GM19035 (cell line): ENCODE measurements at regions not wholly inside any gene's neighbourhood (a gene's known extent, or its start where the extent isn't known, plus 50 kb on each side); places are given as distances from the start of the nearest gene placed in this dataset.
"Not testable (repeated sequence)": the region's sequence is repeated elsewhere in the genome, so short reads cannot be mapped to it uniquely, and the experiment has no call there.

Source experiments
- ATAC-seq: cut with Tn5 transposase; IDR thresholded peaks from one replicate; pipeline ENCODE4 v1.9.1; 2021; ENCODE audit not compliant: unreplicated experiment

DNA sequence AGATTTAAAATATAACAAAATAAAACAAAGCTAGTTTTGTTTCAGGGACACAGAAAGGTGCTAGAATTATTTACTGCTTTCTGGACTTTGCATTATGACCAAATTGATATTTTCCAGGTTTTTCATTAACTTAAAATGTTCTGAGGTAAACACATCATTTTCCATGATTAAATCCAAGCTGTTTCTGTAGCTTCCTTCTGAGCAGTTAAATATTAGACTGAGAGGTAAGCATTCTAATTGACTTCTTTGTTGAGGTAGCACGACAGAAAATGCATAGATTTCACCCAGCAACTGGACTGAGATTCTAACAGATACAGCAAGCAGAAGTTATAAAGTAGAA lies 98.3 kb downstream of the BMP4 start:
- ATAC-seq = no peak

DNA sequence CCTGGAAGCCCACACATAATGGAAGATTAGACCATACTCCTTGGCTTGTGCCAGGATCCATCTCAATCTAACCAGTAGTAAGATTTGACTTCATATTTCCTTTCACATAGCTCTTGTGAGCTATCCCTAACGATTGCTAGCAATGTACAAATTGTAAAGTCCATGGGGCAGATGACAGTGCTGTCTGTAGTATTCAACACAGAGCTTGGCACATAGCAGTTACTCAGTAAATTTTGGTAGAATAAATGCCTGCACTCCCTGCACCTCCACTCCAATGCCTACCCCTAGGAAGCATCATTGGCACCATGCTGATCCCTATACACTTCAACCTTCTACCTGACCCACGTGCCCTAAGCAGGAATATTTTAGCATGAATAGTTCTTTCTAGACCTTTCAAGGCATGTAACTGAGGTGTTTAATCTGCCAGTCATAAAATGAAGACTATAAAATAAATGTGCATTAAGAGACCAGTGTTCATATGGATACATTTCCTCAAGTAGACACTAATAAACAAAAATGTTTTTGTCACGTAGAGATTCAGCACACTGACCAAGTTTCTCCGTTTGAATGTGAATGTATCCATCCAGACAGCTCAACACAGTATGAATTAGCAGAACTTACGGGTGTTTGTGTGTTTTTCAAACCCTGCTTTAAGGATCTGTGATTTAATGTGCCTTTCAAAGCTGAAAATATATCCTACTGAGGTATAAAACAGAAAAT lies 98.8 kb downstream of the BMP4 start:
- ATAC-seq = no peak

DNA sequence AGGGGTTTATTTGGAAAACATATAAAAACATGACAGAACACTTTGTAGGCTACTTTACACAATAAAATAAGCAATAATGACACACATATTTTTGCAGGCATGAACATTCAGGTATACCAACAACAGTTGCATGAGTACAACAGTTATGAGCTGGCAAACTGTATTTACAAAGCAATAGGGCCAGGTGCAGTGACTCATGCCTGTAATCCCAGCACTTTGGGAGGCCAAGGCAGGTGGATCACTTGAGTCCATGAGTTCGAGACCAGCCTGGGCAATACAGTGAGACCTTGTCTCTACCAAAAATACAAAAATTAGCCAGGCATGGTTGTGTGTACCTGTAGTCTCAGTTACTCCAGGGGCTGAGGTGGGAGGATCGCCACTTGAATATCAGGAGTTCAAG lies 101.1 kb downstream of the BMP4 start:
- no peak for ATAC-seq

DNA sequence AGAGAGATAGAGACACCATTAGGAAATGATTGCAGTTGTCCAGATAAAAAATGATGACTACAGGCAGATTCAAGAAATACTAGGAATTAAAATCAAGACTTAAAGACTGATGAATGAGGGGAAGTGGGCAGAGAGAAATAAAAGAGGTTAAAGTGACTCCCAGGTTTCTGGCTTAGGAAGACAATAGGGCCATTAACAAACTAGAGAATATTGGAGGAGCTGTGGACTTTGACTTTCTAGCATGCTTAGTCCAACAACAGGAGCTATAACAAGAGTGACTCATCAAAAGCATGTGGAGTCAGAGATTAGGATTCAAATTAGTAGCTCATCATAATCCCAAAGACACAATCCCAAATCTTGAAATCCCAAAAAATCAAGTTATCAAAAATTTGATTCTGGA lies 101.5 kb downstream of the BMP4 start:
- ATAC-seq = no peak

DNA sequence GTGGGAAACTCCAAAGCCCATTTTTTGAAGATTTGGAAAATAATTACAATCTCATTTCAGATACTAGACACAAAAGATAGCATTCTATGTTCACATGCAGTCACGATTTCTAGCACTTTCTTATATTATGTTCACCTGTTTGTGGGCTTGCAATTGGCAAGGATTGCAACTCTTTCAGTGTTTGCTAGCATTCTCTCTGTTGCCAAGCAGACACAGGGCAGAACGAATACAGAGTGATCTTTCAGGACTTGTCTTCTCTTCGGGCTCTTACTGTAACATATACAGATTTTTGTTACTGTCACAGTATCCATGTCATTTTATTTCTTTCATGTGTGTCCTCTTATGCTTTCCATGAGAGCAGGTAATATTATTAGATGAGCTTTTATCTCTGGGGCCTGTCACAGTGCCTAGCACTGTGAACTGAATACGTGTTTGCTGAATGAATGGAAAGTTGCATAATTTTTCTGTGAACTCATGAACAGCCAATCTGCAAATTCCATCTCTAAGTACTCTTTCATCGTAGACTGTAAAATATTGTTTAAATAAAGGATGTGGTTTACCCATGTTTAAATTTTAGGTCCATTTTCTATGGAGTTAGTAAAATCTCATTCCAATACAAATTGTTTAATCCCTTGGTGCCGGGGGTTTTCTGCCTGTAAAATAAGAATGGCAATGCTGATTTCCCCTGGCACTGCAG lies 105.1 kb downstream of the BMP4 start:
- no peak for ATAC-seq

DNA sequence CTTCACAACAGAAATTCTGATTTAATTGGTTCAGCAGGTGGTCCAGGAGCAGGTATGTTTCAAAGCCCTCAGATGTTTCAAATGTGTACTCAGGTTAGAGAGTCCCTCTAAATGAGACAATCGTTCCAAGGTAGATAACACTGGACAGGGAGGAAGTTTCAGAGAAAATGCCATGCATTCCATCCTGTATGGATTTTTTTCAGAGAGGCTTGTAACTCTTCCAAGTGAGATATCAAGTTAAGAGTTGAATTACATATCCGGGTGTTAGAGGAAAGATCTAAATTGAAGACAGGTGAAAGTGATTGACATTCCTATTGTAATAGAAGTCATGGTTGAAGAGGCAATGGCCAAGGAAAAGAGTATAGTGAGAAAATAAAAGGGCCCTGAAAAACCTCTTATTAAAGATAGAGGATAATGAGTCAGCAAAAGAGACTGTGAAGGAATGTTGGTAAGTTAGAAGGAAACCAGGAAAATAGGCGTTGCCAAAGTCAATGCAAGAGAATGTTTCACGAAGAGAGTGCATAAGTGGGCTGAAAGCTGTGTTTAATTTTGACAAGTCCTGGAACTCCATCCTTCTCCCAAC lies 105.8 kb downstream of the BMP4 start:
- no peak for ATAC-seq

DNA sequence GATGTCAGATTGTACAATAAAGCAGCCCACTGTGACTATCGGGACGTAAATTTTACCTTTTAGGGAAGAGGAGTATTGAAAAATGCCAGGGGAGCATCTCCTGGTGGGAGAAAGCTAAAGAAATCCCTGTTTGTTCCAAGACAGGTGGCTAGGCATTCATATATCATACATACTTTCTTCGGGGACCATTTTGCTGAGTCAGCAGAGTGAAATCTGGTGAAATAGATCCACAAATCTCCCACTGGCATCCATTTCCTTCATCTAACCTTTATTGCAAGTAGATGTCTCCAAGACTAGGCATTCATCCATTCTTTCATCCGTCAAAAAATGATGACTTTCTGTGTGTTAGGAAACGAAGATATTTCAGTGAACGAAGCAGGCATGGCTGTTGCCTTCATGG lies 107.1 kb downstream of the BMP4 start:
- ATAC-seq = no peak

DNA sequence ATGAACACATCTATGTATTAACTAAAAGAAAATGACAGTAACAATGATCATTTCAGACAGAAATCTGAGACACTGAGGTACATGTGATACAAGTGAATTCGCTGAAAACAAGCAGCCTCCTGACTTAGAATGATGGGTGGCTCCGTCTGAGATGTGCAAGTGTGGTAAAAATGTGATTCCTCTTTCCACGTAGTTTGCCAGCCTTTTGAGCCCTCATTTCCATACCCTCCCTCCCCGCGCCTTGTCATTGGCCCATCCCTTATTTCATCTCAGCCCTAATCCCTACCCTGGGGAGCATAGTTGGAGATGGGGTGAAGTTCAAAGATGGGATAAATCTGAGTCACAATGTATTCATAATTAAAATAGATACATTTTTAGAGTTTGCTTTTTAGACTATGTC lies 107.8 kb downstream of the BMP4 start:
- ATAC-seq = no peak

DNA sequence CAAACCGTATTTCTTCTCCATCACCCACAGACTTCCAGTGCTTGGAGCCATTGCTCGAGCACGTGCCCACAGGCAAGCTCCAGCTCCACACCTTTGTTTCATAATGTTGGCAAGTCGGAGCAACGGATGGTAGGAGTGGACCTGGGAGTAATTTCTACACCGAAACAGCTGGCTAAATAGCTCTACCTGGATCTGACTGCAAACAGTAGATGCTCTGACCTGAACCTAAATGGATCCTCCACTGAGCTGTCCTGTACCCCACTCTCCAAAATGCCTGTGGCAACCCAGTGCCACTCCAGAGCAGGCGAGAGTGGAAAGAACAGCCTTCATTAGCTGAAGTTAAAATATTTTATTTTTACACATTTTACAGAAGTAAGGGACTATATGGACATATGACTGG lies 108.7 kb downstream of the BMP4 start:
- no peak for ATAC-seq

DNA sequence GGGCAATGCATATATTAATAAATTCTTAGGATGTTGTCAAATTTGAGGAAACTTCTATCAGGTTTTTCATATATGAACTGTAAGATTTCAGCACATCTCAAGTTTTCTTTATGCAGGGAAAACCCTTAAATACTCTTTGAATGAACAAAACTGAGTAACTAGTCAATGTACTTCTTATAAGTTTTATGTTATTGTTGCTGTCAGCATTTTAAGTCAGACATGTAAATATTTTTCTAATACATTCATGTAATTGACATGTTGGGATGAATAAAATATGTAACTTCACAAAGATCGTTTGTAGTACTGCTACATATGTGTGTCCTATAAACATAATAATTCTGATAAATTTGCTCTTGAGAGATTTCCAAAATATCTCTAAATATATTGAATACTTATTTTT lies 109.6 kb downstream of the BMP4 start:
- no peak for ATAC-seq

DNA sequence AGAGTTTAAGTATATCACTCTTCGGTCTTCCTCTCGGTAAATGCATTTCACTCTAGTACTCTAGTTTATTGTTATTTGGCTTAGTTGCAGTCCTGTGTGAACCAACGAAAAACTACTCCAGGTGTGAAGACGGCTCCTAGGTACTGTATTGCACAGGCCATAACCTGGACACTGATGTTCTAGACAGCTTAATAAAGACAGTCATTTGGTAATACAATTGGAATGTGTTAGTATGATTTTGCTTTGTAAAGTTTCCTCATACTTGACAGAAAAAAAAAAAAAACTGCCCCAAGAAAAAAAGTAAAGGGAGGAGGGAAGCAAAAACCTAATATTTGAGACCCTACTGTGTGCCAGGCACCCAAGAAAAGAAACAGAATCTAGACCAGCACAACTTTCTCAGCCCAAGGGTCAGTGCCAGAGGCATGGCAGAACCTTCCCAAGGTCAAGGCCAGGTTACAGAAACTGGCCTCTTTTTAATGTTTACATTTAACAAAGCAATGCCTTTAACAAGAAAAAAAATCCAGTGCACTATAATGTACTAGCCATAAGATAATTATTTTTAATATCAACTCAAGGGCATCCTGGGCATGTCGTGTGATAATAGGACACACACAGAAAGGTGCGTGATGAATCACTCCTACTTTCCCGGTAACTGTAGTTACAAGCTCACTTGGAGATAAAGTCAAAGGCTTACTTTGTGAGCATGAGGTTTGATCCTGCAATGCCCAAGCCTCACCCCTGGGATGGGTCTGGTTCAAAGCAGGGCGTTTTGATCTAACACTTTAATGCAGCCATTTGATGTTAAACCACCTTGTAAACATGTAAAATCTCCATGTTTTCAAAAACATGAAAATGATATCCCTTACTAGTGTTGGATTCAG lies 110.6 kb downstream of the BMP4 start:
- no peak for ATAC-seq

DNA sequence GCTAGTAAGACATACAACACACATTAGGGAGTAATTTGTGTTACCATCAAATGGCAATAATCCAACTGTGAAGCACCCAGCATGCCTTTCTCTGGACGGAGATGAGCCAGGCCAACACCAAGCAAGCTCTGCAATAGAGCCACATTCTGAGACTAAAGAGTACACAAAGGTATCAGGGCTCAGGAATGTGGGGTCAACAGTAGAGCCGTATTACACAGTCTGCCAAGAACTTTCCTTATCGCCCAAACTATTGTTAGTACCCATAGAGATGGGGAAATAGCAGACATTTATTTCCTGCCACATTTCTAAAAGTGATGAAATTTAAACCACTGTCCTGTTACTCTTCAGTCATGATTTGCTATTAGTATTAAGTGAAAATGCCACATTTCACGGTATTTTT lies 113.7 kb downstream of the BMP4 start:
- ATAC-seq = no peak

DNA sequence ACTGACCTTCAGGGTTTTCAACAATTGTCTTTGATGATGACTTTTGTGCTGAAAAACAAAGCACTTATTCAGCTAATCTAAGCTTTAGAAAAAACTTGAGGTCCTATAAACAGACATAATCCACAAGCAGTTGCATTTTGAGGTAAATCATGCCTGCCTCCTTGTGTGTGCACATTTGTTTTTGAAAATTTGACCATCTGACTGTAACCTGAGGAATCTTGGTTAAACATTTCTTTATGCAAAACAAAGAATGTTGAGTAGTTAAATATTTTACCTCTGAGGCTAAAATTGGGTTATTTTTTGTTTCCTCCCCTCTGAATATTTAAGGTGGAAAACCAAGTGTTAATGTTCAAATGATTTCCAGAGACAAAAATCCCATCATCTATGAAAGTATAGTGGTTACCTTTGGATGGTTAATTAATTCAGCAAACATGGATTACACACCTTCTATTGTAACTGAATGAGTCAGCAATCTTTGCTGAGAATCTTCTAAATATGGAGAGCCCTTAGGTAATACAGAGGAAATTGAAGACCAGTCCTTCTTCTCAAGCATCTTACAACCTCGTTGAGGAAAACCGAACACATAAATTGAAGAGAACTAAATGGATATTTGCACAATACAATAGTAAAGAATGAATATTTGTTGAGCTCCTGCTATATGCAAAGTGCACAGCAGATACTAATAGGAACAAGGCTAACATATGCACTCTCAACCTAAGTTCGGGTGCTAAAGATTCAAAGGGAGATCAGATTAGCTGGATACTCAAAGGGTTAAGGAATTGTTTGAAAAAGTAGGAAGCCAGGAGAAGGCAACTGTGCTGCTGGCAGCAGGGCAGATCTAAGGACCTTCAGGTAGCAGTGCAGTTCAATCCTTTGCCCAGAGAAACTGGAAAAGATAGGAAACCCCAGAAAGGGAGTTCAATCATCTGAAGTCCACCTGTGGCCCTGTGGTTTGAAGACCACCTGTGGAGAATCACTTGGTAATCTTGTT lies 115.2 kb downstream of the BMP4 start:
- no peak for ATAC-seq

DNA sequence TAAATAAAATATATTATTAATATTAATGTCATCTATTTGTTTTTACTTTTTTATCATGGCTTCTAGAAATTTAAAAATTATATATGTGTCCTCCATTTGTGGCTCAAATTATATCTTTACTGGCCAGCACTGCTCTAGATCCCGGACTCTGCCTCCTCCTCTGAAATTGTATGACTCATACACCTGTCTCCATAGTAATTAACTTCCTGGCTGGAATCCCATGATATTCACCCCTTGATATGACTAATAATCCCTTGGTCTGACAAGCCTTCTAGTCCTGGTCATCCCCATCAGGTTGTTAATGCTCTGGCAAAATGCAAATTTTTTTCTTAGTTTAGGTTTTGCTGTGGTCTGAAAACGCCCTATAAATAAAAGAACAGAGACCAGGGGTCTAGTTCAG lies 116.2 kb downstream of the BMP4 start:
- no peak for ATAC-seq

DNA sequence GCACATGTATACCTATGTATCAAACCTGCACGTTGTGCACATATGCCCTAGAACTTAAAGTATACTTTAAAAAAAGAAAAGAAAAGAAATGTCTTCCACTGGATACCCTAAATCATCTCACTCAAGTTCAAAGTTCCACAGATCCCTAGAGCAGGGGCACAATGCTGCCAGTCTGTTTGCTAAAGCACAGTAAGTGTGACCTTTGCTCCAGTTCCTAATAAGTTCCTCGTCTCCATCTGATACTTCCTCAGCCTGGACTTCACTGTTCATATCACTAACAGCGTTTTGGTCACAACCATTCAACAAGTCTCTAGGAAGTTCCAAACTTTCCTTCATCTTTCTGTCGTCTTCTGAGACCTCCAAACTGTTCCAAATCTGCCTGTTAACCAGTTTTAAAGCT lies 118.3 kb downstream of the BMP4 start:
- ATAC-seq = no peak

DNA sequence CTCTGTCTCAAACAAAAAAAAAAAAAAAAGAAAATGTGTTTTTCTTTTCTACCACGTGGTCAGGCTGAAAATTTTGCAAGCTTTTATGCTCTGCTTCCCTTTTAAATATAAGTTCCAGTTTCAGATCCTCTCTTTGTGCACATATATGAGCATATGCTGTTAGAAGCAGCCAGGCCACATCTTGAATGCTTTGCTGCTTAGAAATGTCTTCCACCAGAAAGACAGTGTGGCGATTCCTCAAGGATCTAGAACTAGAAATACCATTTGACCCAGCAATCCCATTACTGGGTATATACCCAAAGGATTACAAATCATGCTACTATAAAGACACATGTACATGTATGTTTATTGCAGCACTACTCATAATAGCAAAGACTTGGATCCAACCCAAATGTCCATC lies 119.0 kb downstream of the BMP4 start:
- not testable (repeated sequence) for ATAC-seq

DNA sequence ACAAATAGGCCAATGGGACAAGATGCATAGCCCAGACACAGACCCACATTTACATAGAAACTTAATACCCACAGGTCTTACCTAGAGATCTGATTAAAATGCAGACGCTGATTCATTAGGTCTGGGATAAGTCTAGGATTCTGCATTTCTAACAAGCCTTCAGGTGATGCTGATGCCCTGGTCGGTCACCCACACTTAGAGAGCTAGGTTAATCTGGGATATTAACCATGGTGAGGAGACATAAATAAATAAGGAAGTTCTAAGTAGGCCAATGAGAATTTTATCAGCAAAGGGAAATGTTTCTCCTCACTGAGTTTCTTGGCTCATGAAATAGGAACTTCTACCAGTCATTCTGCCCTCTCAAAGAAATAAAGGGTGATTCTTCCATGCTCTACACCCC lies 120.1 kb downstream of the BMP4 start:
- no peak for ATAC-seq

DNA sequence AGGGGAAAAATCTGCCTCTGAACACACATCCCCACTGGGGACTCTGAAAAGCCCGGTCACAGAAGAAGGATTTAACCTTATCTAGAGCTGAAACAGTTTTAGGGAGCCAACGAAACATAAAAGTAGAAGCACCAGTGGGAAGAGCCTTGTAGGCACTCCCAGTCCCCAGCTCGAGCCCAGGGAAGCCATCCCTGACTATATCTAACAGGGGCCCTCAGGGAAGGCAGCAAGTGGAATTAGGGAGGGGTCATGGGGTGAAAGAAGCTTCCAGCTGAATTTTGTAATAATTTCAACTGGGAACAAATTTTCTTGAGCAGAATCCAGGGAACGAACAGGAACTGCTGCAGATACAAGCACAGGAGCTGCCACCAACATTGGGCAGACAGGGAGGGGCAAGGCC lies 127.8 kb downstream of the BMP4 start:
- no peak for ATAC-seq

DNA sequence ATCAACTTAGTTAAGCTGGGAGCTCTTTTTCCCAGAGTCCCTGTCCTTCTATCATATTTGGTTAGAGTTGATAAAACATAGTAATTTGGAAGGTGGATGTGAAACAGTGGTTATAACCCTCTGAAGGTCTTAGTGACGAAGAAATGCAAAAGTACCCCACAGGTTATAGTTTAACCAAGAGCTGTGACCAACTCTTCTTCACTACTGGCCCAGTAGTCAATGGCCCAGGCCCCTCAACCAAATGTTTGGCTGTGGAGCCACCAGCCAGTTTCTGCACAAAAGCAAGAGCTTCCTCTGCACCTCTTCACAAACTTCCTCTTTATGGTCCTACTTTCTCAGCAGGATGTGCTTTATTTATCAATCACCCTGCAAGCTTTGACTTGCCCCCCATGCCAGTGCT lies 132.6 kb downstream of the BMP4 start:
- ATAC-seq = no peak

DNA sequence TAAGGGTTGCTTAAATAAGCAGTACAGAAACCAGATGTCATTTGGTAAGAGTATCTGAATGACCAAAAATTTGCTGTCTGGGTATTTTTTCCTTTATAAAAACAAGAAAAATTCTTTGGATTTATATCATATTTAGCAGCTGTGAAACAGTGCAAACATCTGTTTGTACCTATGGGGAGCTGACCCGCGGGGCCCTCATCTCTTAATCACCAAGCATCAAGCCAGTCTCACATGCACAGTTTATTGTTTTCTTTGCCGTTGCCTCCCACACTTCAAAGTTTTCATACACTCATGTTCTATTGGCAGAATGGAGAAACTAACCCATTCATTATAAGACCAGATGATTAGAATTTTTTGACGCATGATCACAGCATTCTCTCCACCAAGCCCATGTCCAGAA lies 142.2 kb downstream of the BMP4 start:
- no peak for ATAC-seq

DNA sequence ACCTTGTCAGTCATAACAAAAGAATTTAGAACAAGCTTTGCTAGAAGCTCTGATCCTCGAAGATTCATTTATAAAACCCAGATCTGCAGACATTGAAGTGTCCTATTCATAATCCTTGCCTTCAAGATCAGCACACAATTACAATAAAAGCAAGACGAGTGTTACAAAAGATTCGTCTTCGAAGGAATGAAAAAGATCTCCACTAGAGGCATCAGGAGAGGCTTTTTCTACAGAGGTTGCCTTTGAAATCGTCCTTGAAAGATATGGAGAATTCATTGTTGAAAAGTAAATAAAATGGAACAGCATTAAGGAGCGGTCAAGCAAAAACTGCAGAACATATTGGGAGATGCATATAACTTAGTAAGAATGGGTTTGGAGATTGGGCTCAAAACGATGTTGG lies 146.4 kb downstream of the BMP4 start:
- ATAC-seq = no peak
